GM18867 (cell line): ENCODE measurements at regions not wholly inside any gene's neighbourhood (a gene's known extent, or its start where the extent isn't known, plus 50 kb on each side); places are given as distances from the start of the nearest gene placed in this dataset.

ENCODE experiments used
- ATAC-seq: cut with Tn5 transposase; IDR thresholded peaks from one replicate; pipeline ENCODE4 v1.9.1; 2021; ENCODE audit warnings: mild to moderate bottlenecking, moderate library complexity; ENCODE audit not compliant: unreplicated experiment

- no peak for ATAC-seq
These were observed 130.9 kb upstream of the RPS6KA3 start for GRCh38 chrX:20397587-20397986.

- no peak for ATAC-seq
These were observed 127.7 kb upstream of the RPS6KA3 start for GRCh38 chrX:20394451-20394850.

GRCh38 chrX:20393944-20394343 is 127.2 kb upstream of the RPS6KA3 start:
- ATAC-seq: no peak

- ATAC-seq: no peak
These were observed 121.9 kb upstream of the RPS6KA3 start for GRCh38 chrX:20388594-20388993.

- ATAC-seq: no peak
These were observed 116.8 kb upstream of the RPS6KA3 start for GRCh38 chrX:20383477-20383876.

- ATAC-seq: peak; percentile 59
These were observed 116.0 kb upstream of the RPS6KA3 start for GRCh38 chrX:20382518-20383297.

GRCh38 chrX:20382082-20382481 is 115.4 kb upstream of the RPS6KA3 start:
- ATAC-seq: no peak

GRCh38 chrX:20378233-20378920 is 111.7 kb upstream of the RPS6KA3 start:
- ATAC-seq: peak; percentile 54

GRCh38 chrX:20374900-20375438 is 108.3 kb upstream of the RPS6KA3 start:
- ATAC-seq: no peak

- no peak for ATAC-seq
These were observed 107.7 kb upstream of the RPS6KA3 start for GRCh38 chrX:20374450-20374849.

- ATAC-seq: no peak
These were observed 106.4 kb upstream of the RPS6KA3 start for GRCh38 chrX:20373063-20373462.

GRCh38 chrX:20372533-20372932 is 105.8 kb upstream of the RPS6KA3 start:
- no peak for ATAC-seq

- no peak for ATAC-seq
These were observed 102.8 kb upstream of the RPS6KA3 start for GRCh38 chrX:20369468-20369867.

GRCh38 chrX:20364238-20364637 is 97.5 kb upstream of the RPS6KA3 start:
- no peak for ATAC-seq

- no peak for ATAC-seq
These were observed 96.6 kb upstream of the RPS6KA3 start for GRCh38 chrX:20363275-20363674.

- no peak for ATAC-seq
These were observed 95.9 kb upstream of the RPS6KA3 start for GRCh38 chrX:20362268-20363267.

- no peak for ATAC-seq
These were observed 95.2 kb upstream of the RPS6KA3 start for GRCh38 chrX:20361890-20362262.

GRCh38 chrX:20361081-20361889 is 94.6 kb upstream of the RPS6KA3 start:
- ATAC-seq: no peak

- ATAC-seq: no peak
These were observed 88.5 kb upstream of the RPS6KA3 start for GRCh38 chrX:20355187-20355586.

- ATAC-seq: no peak
These were observed 87.8 kb upstream of the RPS6KA3 start for GRCh38 chrX:20354505-20354904.
